HEK293 (cell line): ENCODE measurements at regions not wholly inside any gene's neighbourhood (a gene's known extent, or its start where the extent isn't known, plus 50 kb on each side); places are given as distances from the start of the nearest gene placed in this dataset.
A peak's percentile ranks its signal among the peaks of the same experiment; 100 is the strongest.

ENCODE experiments used
- CTCF ChIA-PET: fragments of 350-600 bp; formaldehyde crosslinking; extraction: SDS; loops from one replicate; lab custom pipeline; 2021; ENCODE audit warnings: antibody characterized with exemption; lab: Yijun Ruan, JAX
- POLR2A ChIA-PET: fragments of 300-600 bp; formaldehyde crosslinking; extraction: SDS; loops from one replicate; lab custom pipeline; 2020; ENCODE audit warnings: antibody characterized with exemption, inconsistent platforms; lab: Yijun Ruan, JAX
- H3K27ac ChIP-seq: fragments of 200-500 bp; sonication (Bioruptor generic); 2 replicates; pipeline ENCODE4 v1.5.1; 2014; ENCODE audit warnings: low read depth, low read length, control low read depth, inconsistent platforms; ENCODE audit errors: extremely low read depth
- H3K36me3 ChIP-seq, 2 experiments: fragments of 200-500 bp in 1 of 2; sonication (Bioruptor generic) in 1 of 2; 1 replicate in 1 of 2; 2 replicates in 1 of 2; pipeline ENCODE4 v1.5.1; 2014 to 2017; ENCODE audit warnings: inconsistent platforms in 2 of 2, low read length in 2 of 2; ENCODE audit not compliant: control insufficient read depth in 2 of 2, insufficient read depth in 1 of 2
- H3K4me1 ChIP-seq: fragments of 200-500 bp; sonication (Bioruptor generic); 2 replicates; pipeline ENCODE4 v1.5.1; 2014; ENCODE audit warnings: mild to moderate bottlenecking, low read length, inconsistent platforms; ENCODE audit not compliant: control insufficient read depth, insufficient read depth
- H3K4me3 ChIP-seq: 2 replicates; pipeline ENCODE4 v1.5.1; 2011; ENCODE audit warnings: low read depth, mild to moderate bottlenecking, control low read depth, low read length, moderate library complexity
- H3K9me3 ChIP-seq: fragments of 200-500 bp; sonication (Bioruptor generic); 2 replicates; pipeline ENCODE4 v1.5.1; 2014; ENCODE audit warnings: low read depth, low read length, inconsistent platforms; ENCODE audit not compliant: control insufficient read depth, insufficient read depth
- BCL11A ChIP-seq: fragments of 450-650 bp; formaldehyde crosslinking; IDR thresholded peaks from 2 replicates; pipeline ENCODE4 v1.5.1; 2016; ENCODE audit warnings: low read depth, missing biosample characterization, missing genetic modification characterization
- FEZF1 ChIP-seq: fragments of 450-650 bp; formaldehyde crosslinking; IDR thresholded peaks from 2 replicates; pipeline ENCODE4 v1.5.1; 2016; ENCODE audit warnings: missing biosample characterization, missing genetic modification characterization
- GLIS2 ChIP-seq: fragments of 450-650 bp; formaldehyde crosslinking; IDR thresholded peaks from 2 replicates; pipeline ENCODE4 v1.5.1; 2016; ENCODE audit warnings: missing biosample characterization, missing genetic modification characterization
- HIC1 ChIP-seq: fragments of 450-650 bp; formaldehyde crosslinking; IDR thresholded peaks from 2 replicates; pipeline ENCODE4 v1.5.1; 2016; ENCODE audit warnings: missing biosample characterization, missing genetic modification characterization
- OSR2 ChIP-seq: fragments of 450-650 bp; formaldehyde crosslinking; IDR thresholded peaks from 2 replicates; pipeline ENCODE4 v1.5.1; 2016; ENCODE audit warnings: missing biosample characterization, missing genetic modification characterization
- PRDM6 ChIP-seq: fragments of 450-650 bp; formaldehyde crosslinking; IDR thresholded peaks from 2 replicates; pipeline ENCODE4 v1.5.1; 2017; ENCODE audit warnings: missing biosample characterization, missing genetic modification characterization
- SALL2 ChIP-seq: fragments of 450-650 bp; formaldehyde crosslinking; IDR thresholded peaks from 2 replicates; pipeline ENCODE4 v1.5.0; 2017; ENCODE audit warnings: missing biosample characterization, mild to moderate bottlenecking, missing genetic modification characterization, borderline replicate concordance
- TRIM28 ChIP-seq: IDR thresholded peaks from 2 replicates; pipeline ENCODE4 v1.6.1; 2011; ENCODE audit warnings: low read length, control low read depth, borderline replicate concordance
- ZIC2 ChIP-seq: fragments of 450-650 bp; formaldehyde crosslinking; IDR thresholded peaks from 2 replicates; pipeline ENCODE4 v1.5.1; 2016; ENCODE audit warnings: missing biosample characterization, missing genetic modification characterization
- ZNF121 ChIP-seq: fragments of 450-650 bp; formaldehyde crosslinking; IDR thresholded peaks from 2 replicates; pipeline ENCODE4 v1.5.1; 2016; ENCODE audit warnings: missing biosample characterization, missing genetic modification characterization
- ZNF174 ChIP-seq: fragments of 450-650 bp; formaldehyde crosslinking; IDR thresholded peaks from 2 replicates; pipeline ENCODE4 v1.5.0; 2017; ENCODE audit warnings: missing biosample characterization, mild to moderate bottlenecking, missing genetic modification characterization
- ZNF184 ChIP-seq: fragments of 450-650 bp; IDR thresholded peaks from 2 replicates; pipeline ENCODE4 v1.5.1; 2018; ENCODE audit warnings: missing biosample characterization, mild to moderate bottlenecking, missing genetic modification characterization
- ZNF214 ChIP-seq: fragments of 450-650 bp; formaldehyde crosslinking; IDR thresholded peaks from 2 replicates; pipeline ENCODE4 v1.5.1; 2017; ENCODE audit warnings: missing biosample characterization, mild to moderate bottlenecking, missing genetic modification characterization, borderline replicate concordance
- ZNF350 ChIP-seq: fragments of 450-650 bp; formaldehyde crosslinking; IDR thresholded peaks from 2 replicates; pipeline ENCODE4 v1.5.0; 2017; ENCODE audit warnings: missing biosample characterization, mild to moderate bottlenecking, missing genetic modification characterization
- ZNF362 ChIP-seq: fragments of 450-650 bp; formaldehyde crosslinking; IDR thresholded peaks from 2 replicates; pipeline ENCODE4 v1.5.1; 2016; ENCODE audit warnings: missing biosample characterization, missing genetic modification characterization
- ZNF394 ChIP-seq: fragments of 450-650 bp; formaldehyde crosslinking; IDR thresholded peaks from 2 replicates; pipeline ENCODE4 v1.5.1; 2016; ENCODE audit warnings: missing biosample characterization, missing genetic modification characterization, mild to moderate bottlenecking, moderate library complexity, borderline replicate concordance
- ZNF549 ChIP-seq: fragments of 450-650 bp; IDR thresholded peaks from 2 replicates; pipeline ENCODE4 v1.5.1; 2018; ENCODE audit warnings: missing biosample characterization, missing genetic modification characterization, mild to moderate bottlenecking, inconsistent platforms, moderate library complexity
- ZNF561 ChIP-seq: fragments of 450-650 bp; IDR thresholded peaks from 2 replicates; pipeline ENCODE4 v1.5.1; 2018; ENCODE audit warnings: missing biosample characterization, missing genetic modification characterization, borderline replicate concordance
- ZNF629 ChIP-seq: fragments of 450-650 bp; formaldehyde crosslinking; IDR thresholded peaks from 2 replicates; pipeline ENCODE4 v1.5.1; 2017; ENCODE audit warnings: missing biosample characterization, missing genetic modification characterization
- ZSCAN30 ChIP-seq: fragments of 450-650 bp; IDR thresholded peaks from 2 replicates; pipeline ENCODE4 v1.5.1; 2018; ENCODE audit warnings: missing biosample characterization, mild to moderate bottlenecking, missing genetic modification characterization, moderate library complexity
- TF ChIP-seq, protein P1 (sequence below): fragments of 450-650 bp; formaldehyde crosslinking; IDR thresholded peaks from 2 replicates; pipeline ENCODE4 v1.5.1; 2017; ENCODE audit warnings: missing biosample characterization, missing genetic modification characterization
- TF ChIP-seq, protein P2 (sequence below): fragments of 450-650 bp; formaldehyde crosslinking; IDR thresholded peaks from 2 replicates; pipeline ENCODE4 v1.5.1; 2016; ENCODE audit warnings: missing biosample characterization, missing genetic modification characterization
- TF ChIP-seq, protein P3 (sequence below): fragments of 450-650 bp; IDR thresholded peaks from 2 replicates; pipeline ENCODE4 v1.5.1; 2018; ENCODE audit warnings: missing biosample characterization, missing genetic modification characterization

GRCh38 chr9:86563350-86563749, 209.1 kb upstream of the TUT7 start:
- CTCF ChIA-PET: interaction anchor here (0.6 to 0.9 kb wide), 2 partner anchors 39 to 761 kb away, joined by 3 read pairs; no protein-coding TSS in a partner anchor
- TF ChIP-seq, protein P1, sequence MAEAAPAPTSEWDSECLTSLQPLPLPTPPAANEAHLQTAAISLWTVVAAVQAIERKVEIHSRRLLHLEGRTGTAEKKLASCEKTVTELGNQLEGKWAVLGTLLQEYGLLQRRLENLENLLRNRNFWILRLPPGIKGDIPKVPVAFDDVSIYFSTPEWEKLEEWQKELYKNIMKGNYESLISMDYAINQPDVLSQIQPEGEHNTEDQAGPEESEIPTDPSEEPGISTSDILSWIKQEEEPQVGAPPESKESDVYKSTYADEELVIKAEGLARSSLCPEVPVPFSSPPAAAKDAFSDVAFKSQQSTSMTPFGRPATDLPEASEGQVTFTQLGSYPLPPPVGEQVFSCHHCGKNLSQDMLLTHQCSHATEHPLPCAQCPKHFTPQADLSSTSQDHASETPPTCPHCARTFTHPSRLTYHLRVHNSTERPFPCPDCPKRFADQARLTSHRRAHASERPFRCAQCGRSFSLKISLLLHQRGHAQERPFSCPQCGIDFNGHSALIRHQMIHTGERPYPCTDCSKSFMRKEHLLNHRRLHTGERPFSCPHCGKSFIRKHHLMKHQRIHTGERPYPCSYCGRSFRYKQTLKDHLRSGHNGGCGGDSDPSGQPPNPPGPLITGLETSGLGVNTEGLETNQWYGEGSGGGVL (tag by site-specific recombination): 0 out of 2 replicates have a peak, but pooled peaks have one; percentile 18
- no peak for TF ChIP-seq GLIS2 (tag by site-specific recombination)
- peak; percentile 37; the same call in 1 of the 2 replicates for TF ChIP-seq ZNF350 (tag by site-specific recombination)
- 0 out of 2 replicates have a peak, but pooled peaks have one; percentile 73 for TF ChIP-seq ZNF561 (tag by site-specific recombination)
- 0 out of 2 replicates have a peak, but pooled peaks have one; percentile 29 for TF ChIP-seq ZNF629 (tag by site-specific recombination)
- TF ChIP-seq PRDM6 (tag by site-specific recombination): peak; percentile 84
- TF ChIP-seq ZNF214 (tag by site-specific recombination): no peak
- peak; percentile 33; the same call in 1 of the 2 replicates for TF ChIP-seq HIC1 (tag by site-specific recombination)
- TF ChIP-seq ZNF362 (tag by site-specific recombination): 0 out of 2 replicates have a peak, but pooled peaks have one; percentile 27
- no peak for TF ChIP-seq OSR2
- TF ChIP-seq BCL11A (tag by site-specific recombination): no peak
- peak; percentile 45; the same call in 1 of the 2 replicates for TF ChIP-seq ZNF394
- no peak for TF ChIP-seq ZNF549 (tag by site-specific recombination)
- no peak for TF ChIP-seq SALL2 (tag by site-specific recombination)
- TF ChIP-seq, protein P2, sequence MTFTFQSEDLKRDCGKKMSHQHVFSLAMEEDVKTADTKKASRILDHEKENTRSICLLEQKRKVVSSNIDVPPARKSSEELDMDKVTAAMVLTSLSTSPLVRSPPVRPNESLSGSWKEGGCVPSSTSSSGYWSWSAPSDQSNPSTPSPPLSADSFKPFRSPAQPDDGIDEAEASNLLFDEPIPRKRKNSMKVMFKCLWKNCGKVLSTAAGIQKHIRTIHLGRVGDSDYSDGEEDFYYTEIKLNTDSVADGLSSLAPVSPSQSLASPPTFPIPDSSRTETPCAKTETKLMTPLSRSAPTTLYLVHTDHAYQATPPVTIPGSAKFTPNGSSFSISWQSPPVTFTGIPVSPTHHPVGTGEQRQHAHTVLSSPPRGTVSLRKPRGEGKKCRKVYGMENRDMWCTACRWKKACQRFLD: no peak
- no peak for TF ChIP-seq ZNF121
- TF ChIP-seq ZNF184 (tag by site-specific recombination): no peak
- TF ChIP-seq ZSCAN30 (tag by site-specific recombination): no peak
- TF ChIP-seq ZIC2: peak; percentile 11; the same call in 1 of the 2 replicates
- TF ChIP-seq ZNF174: no peak
- TF ChIP-seq TRIM28: peak; percentile 15; the same call in 1 of the 2 replicates
- TF ChIP-seq, protein P3, sequence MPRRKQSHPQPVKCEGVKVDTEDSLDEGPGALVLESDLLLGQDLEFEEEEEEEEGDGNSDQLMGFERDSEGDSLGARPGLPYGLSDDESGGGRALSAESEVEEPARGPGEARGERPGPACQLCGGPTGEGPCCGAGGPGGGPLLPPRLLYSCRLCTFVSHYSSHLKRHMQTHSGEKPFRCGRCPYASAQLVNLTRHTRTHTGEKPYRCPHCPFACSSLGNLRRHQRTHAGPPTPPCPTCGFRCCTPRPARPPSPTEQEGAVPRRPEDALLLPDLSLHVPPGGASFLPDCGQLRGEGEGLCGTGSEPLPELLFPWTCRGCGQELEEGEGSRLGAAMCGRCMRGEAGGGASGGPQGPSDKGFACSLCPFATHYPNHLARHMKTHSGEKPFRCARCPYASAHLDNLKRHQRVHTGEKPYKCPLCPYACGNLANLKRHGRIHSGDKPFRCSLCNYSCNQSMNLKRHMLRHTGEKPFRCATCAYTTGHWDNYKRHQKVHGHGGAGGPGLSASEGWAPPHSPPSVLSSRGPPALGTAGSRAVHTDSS (tag by site-specific recombination): no peak
- peak; percentile 74 for TF ChIP-seq FEZF1 (tag by site-specific recombination)
- TF ChIP-seq, all 188 proteins: peak for 11
- no peak overlapping the region for H3K4me3 ChIP-seq
- no peaks in the 10 kb centered on the region for H3K36me3 ChIP-seq
- POLR2A ChIA-PET: no interaction called here
- H3K4me1 ChIP-seq: peaks cover 9% of the 10 kb centered on the region
- H3K27ac ChIP-seq: no peak overlapping the region
- no peaks in the 10 kb centered on the region for H3K9me3 ChIP-seq
